ENCODE measurements at regions not wholly inside any gene's neighbourhood (a gene's known extent, or its start where the extent isn't known, plus 50 kb on each side); places are given as distances from the start of the nearest gene placed in this dataset.
A peak's percentile ranks its signal among the peaks of the same experiment; 100 is the strongest.

GRCh38 chr16:85430523-85431421 is 182.3 kb upstream of the GSE1 start:
- DNase-seq = peak; percentile 64

- DNase-seq = no peak
Measured at GRCh38 chr16:85431431-85432124, 181.5 kb upstream of the GSE1 start.

GRCh38 chr16:85432606-85433005 is 180.5 kb upstream of the GSE1 start:
- DNase-seq = no peak

- no peak for DNase-seq
Measured at GRCh38 chr16:85433477-85433876, 179.6 kb upstream of the GSE1 start.

- DNase-seq = no peak
Measured at GRCh38 chr16:85435286-85435685, 177.8 kb upstream of the GSE1 start.

GRCh38 chr16:85435700-85436099 is 177.4 kb upstream of the GSE1 start:
- no peak for DNase-seq

- no peak for DNase-seq
Measured at GRCh38 chr16:85436207-85436606, 176.9 kb upstream of the GSE1 start.

- DNase-seq = no peak
Measured at GRCh38 chr16:85436636-85437165, 176.4 kb upstream of the GSE1 start.

- no peak for DNase-seq
Measured at GRCh38 chr16:85437166-85438052, 175.7 kb upstream of the GSE1 start.

GRCh38 chr16:85438981-85439685 is 174.0 kb upstream of the GSE1 start:
- no peak for DNase-seq

GRCh38 chr16:85440744-85441143 is 172.4 kb upstream of the GSE1 start:
- no peak for DNase-seq

- DNase-seq = no peak
Measured at GRCh38 chr16:85441189-85441889, 171.8 kb upstream of the GSE1 start.

- no peak for DNase-seq
Measured at GRCh38 chr16:85441890-85442670, 171.0 kb upstream of the GSE1 start.

- DNase-seq = no peak
Measured at GRCh38 chr16:85443116-85443515, 170.0 kb upstream of the GSE1 start.

- DNase-seq = no peak
Measured at GRCh38 chr16:85443531-85443930, 169.6 kb upstream of the GSE1 start.

- DNase-seq = peak; percentile 84
Measured at GRCh38 chr16:85445064-85445778, 167.9 kb upstream of the GSE1 start.

- no peak for DNase-seq
Measured at GRCh38 chr16:85445779-85446222, 167.3 kb upstream of the GSE1 start.

- no peak for DNase-seq
Measured at GRCh38 chr16:85446951-85447692, 166.0 kb upstream of the GSE1 start.

- no peak for DNase-seq
Measured at GRCh38 chr16:85447693-85448313, 165.3 kb upstream of the GSE1 start.

All from DMS79 (cell line).